IMR-90 (cell line): ENCODE measurements at regions not wholly inside any gene's neighbourhood (a gene's known extent, or its start where the extent isn't known, plus 50 kb on each side); places are given as distances from the start of the nearest gene placed in this dataset.

ENCODE experiments used
- ATAC-seq: fragments of 200-7000 bp; cut with Tn5 transposase; 2 replicates; pipeline ENCODE4 v1.9.1; 2020; ENCODE audit warnings: low read depth, mild to moderate bottlenecking, moderate library complexity
- BruUV-seq: library from RNA; stranded (reverse); fragments of 400-500 nt; replicated peaks from 2 replicates; lab custom pipeline; 2021; lab: Mats Ljungman, UMichigan
- CTCF ChIA-PET: fragments of 300-600 bp; formaldehyde crosslinking; extraction: SDS; loops from one replicate; lab custom pipeline; 2021; ENCODE audit warnings: antibody characterized with exemption; lab: Yijun Ruan, JAX
- POLR2A ChIA-PET: fragments of 300-600 bp; sonication (Branson Sonifier 250); formaldehyde crosslinking; loops from one replicate; lab custom pipeline; 2022; ENCODE audit warnings: antibody characterized with exemption; ENCODE audit not compliant: unreplicated experiment; lab: Charles Lee
- DNase-seq: peaks from one replicate; pipeline ENCODE4 v3.0.0; 2013
- H2AFZ ChIP-seq: replicated peaks from 2 replicates; pipeline ENCODE3; 2013; ENCODE audit warnings: low read length, mild to moderate bottlenecking; ENCODE audit not compliant: poor library complexity
- H2AK5ac ChIP-seq: 2 replicates; pipeline ENCODE4 v1.6.1; 2013; ENCODE audit warnings: low read depth, low read length, inconsistent platforms
- H2AK9ac ChIP-seq: replicated peaks from 2 replicates; pipeline ENCODE3; 2013; ENCODE audit warnings: mild to moderate bottlenecking, low read depth, low read length, moderate library complexity; ENCODE audit not compliant: poor library complexity
- H2BK120ac ChIP-seq: 2 replicates; pipeline ENCODE4 v1.6.1; 2013; ENCODE audit warnings: low read depth, low read length, inconsistent platforms
- H2BK15ac ChIP-seq: 3 replicates; pipeline ENCODE4 v1.6.1; 2013; ENCODE audit warnings: low read depth, low read length, inconsistent platforms
- H2BK20ac ChIP-seq: 2 replicates; pipeline ENCODE4 v1.6.1; 2013; ENCODE audit warnings: low read depth, mild to moderate bottlenecking, inconsistent platforms, low read length, moderate library complexity
- H2BK5ac ChIP-seq: 2 replicates; pipeline ENCODE4 v1.6.1; 2013; ENCODE audit warnings: mild to moderate bottlenecking, low read depth, low read length, inconsistent platforms; ENCODE audit not compliant: poor library complexity, severe bottlenecking
- H3K14ac ChIP-seq: replicated peaks from 2 replicates; pipeline ENCODE4 v1.6.1; 2013; ENCODE audit warnings: low read depth, low read length, inconsistent platforms
- H3K18ac ChIP-seq: 2 replicates; pipeline ENCODE4 v1.6.1; 2013; ENCODE audit warnings: low read depth, low read length, control low read depth
- H3K23ac ChIP-seq: 2 replicates; pipeline ENCODE4 v1.6.1; 2013; ENCODE audit warnings: low read depth, low read length, inconsistent platforms
- H3K27ac ChIP-seq: 2 replicates; pipeline ENCODE4 v1.5.1; 2013; ENCODE audit warnings: mild to moderate bottlenecking, control low read depth, low read length; ENCODE audit not compliant: insufficient read depth
- H3K27me3 ChIP-seq: 2 replicates; pipeline ENCODE4 v1.6.1; 2013; ENCODE audit warnings: low read length; ENCODE audit not compliant: control insufficient read depth, insufficient read depth
- H3K36me3 ChIP-seq: 2 replicates; pipeline ENCODE4 v1.6.1; 2013; ENCODE audit warnings: low read length, mixed read lengths; ENCODE audit not compliant: control insufficient read depth, insufficient read depth
- H3K4ac ChIP-seq: 2 replicates; pipeline ENCODE4 v1.6.1; 2013; ENCODE audit warnings: low read depth, low read length, inconsistent platforms
- H3K4me1 ChIP-seq: 2 replicates; pipeline ENCODE4 v1.6.1; 2013; ENCODE audit warnings: low read length, mixed read lengths; ENCODE audit not compliant: control insufficient read depth, insufficient read depth
- H3K4me2 ChIP-seq: 2 replicates; pipeline ENCODE4 v1.6.1; 2013; ENCODE audit warnings: low read depth, mild to moderate bottlenecking, control low read depth, low read length, moderate library complexity
- H3K4me3 ChIP-seq: 2 replicates; pipeline ENCODE4 v1.5.1; 2013; ENCODE audit warnings: low read depth, mild to moderate bottlenecking, control low read depth, low read length, moderate library complexity; ENCODE audit not compliant: insufficient read depth
- H3K56ac ChIP-seq: 2 replicates; pipeline ENCODE4 v1.6.1; 2013; ENCODE audit warnings: low read length, inconsistent platforms; ENCODE audit not compliant: insufficient read depth; ENCODE audit errors: extremely low read depth
- H3K79me1 ChIP-seq, 2 experiments: 2 replicates each; pipeline ENCODE4 v1.6.1; 2013; ENCODE audit warnings: low read length in 2 of 2, inconsistent platforms in 1 of 2, low read depth in 1 of 2
- H3K9ac ChIP-seq: 2 replicates; pipeline ENCODE4 v1.6.1; 2013; ENCODE audit warnings: low read depth, low read length, control low read depth
- H3K9me1 ChIP-seq: 2 replicates; pipeline ENCODE4 v1.6.1; 2013; ENCODE audit warnings: low read length, inconsistent platforms; ENCODE audit not compliant: insufficient read depth
- H3K9me3 ChIP-seq: 2 replicates; pipeline ENCODE4 v1.6.1; 2013; ENCODE audit warnings: low read length; ENCODE audit not compliant: control insufficient read depth, insufficient read depth
- H4K20me1 ChIP-seq: 2 replicates; pipeline ENCODE4 v1.6.1; 2013; ENCODE audit warnings: low read length, inconsistent platforms; ENCODE audit not compliant: insufficient read depth
- H4K5ac ChIP-seq: 2 replicates; pipeline ENCODE4 v1.6.1; 2013; ENCODE audit warnings: mild to moderate bottlenecking, low read depth, low read length, control low read depth
- H4K8ac ChIP-seq, 2 experiments: 2 replicates each; pipeline ENCODE4 v1.6.1; 2013; ENCODE audit warnings: low read depth in 2 of 2, low read length in 2 of 2, control low read depth in 1 of 2, inconsistent platforms in 1 of 2
- H4K91ac ChIP-seq: 2 replicates; pipeline ENCODE4 v1.6.1; 2013; ENCODE audit warnings: low read depth, low read length, inconsistent platforms; ENCODE audit not compliant: insufficient read depth
- BHLHE40 ChIP-seq: fragments of 150-350 bp; IDR thresholded peaks from 2 replicates; pipeline ENCODE4 v1.6.1; 2016; ENCODE audit warnings: mild to moderate bottlenecking, low read depth, low read length
- CEBPB ChIP-seq: IDR thresholded peaks from 2 replicates; pipeline ENCODE4 v1.6.1; 2012; ENCODE audit warnings: low read depth, low read length, improper control_type of control experiment
- CHD1 ChIP-seq: IDR thresholded peaks from 2 replicates; pipeline ENCODE4 v1.6.1; 2012; ENCODE audit warnings: low read depth, low read length, improper control_type of control experiment
- CTCF ChIP-seq: conservative IDR thresholded peaks from 2 replicates; pipeline ENCODE4 v1.5.1; 2012; ENCODE audit warnings: mild to moderate bottlenecking, low read depth, low read length, improper control_type of control experiment
- ELK1 ChIP-seq: fragments of 150-350 bp; IDR thresholded peaks from 2 replicates; pipeline ENCODE4 v1.6.1; 2016; ENCODE audit warnings: low read depth, mild to moderate bottlenecking, low read length, moderate library complexity, borderline replicate concordance
- FOS ChIP-seq: fragments of 150-350 bp; IDR thresholded peaks from 2 replicates; pipeline ENCODE4 v1.6.1; 2016; ENCODE audit warnings: low read depth, low read length
- MAFK ChIP-seq: IDR thresholded peaks from 2 replicates; pipeline ENCODE4 v1.6.1; 2012; ENCODE audit warnings: low read depth, low read length, improper control_type of control experiment
- MAZ ChIP-seq: IDR thresholded peaks from 2 replicates; pipeline ENCODE4 v1.6.1; 2012; ENCODE audit warnings: low read depth, mild to moderate bottlenecking, low read length, improper control_type of control experiment, moderate library complexity, borderline replicate concordance
- MXI1 ChIP-seq: IDR thresholded peaks from 2 replicates; pipeline ENCODE4 v1.6.1; 2012; ENCODE audit warnings: low read depth, mild to moderate bottlenecking, low read length, moderate library complexity, borderline replicate concordance
- NFE2L2 ChIP-seq: fragments of 150-350 bp; IDR thresholded peaks from 2 replicates; pipeline ENCODE4 v1.6.1; 2016; ENCODE audit warnings: low read depth, mild to moderate bottlenecking, low read length
- POLR2A ChIP-seq: IDR thresholded peaks from 2 replicates; pipeline ENCODE4 v1.6.1; 2012; ENCODE audit warnings: mild to moderate bottlenecking, low read depth, low read length
- RAD21 ChIP-seq: IDR thresholded peaks from 2 replicates; pipeline ENCODE4 v1.6.1; 2012; ENCODE audit warnings: low read length, improper control_type of control experiment
- RCOR1 ChIP-seq: IDR thresholded peaks from 2 replicates; pipeline ENCODE4 v1.6.1; 2012; ENCODE audit warnings: mild to moderate bottlenecking, low read length, improper control_type of control experiment; ENCODE audit not compliant: insufficient replicate concordance
- RFX5 ChIP-seq: IDR thresholded peaks from 2 replicates; pipeline ENCODE4 v1.8.0; 2012; ENCODE audit warnings: low read depth, mild to moderate bottlenecking, low read length, moderate library complexity
- SMC3 ChIP-seq: fragments of 150-350 bp; IDR thresholded peaks from 2 replicates; pipeline ENCODE4 v1.6.1; 2016; ENCODE audit warnings: low read depth, mild to moderate bottlenecking, antibody characterized with exemption, low read length, moderate library complexity
- USF2 ChIP-seq: fragments of 150-350 bp; IDR thresholded peaks from 2 replicates; pipeline ENCODE4 v1.6.1; 2017; ENCODE audit warnings: mild to moderate bottlenecking, antibody characterized with exemption, low read length, low read depth
- WGBS, 2 experiments: methylation state at CpG; one replicate each; pipeline versions ENCODE4 v1.1.5 to v1.1.7; 2013; ENCODE audit warnings: missing lambda C conversion rate in 2 of 2; ENCODE audit not compliant: insufficient read length in 1 of 2; ENCODE audit errors: extremely low coverage in 2 of 2; 5-methylcytosine and 5-hydroxymethylcytosine counted together
- dilution Hi-C: fragments of 300-500 bp; cut with HindIII; formaldehyde crosslinking; loops from one replicate; pipeline ENCODE4 v1.14.3; 2018; ENCODE audit warnings: low sequenced_read_pairs; ENCODE audit not compliant: unreplicated experiment
- in situ Hi-C: fragments of 300-500 bp; cut with MboI; formaldehyde crosslinking; loops from 3 replicates; pipeline ENCODE4 v1.14.3; 2019; ENCODE audit warnings: low sequenced_read_pairs, inconsistent platforms, mixed read lengths
- intact Hi-C: fragments of 100-400 bp; cut with micrococcal nuclease; formaldehyde crosslinking; loops from 2 replicates; pipeline ENCODE4 v1.10.0; 2022

- no peaks in the 10 kb centered on the region for H3K79me1 ChIP-seq
- WGBS, 2 experiments, result no CpG with 5 or more reads among the region's 2 CpGs
- H3K4me2 ChIP-seq, result no peak overlapping the region
- no peak overlapping the region for H3K14ac ChIP-seq
- H2AK9ac ChIP-seq, result no peak overlapping the region
- no peaks in the 10 kb centered on the region for H3K9me1 ChIP-seq
- no peaks in the 10 kb centered on the region for H3K9me3 ChIP-seq
- ATAC-seq (no peak), DNase-seq (no peak)
- no peak overlapping the region for H4K91ac ChIP-seq
- H3K9ac ChIP-seq, result no peak overlapping the region
- no peak overlapping the region for H3K23ac ChIP-seq
- no peaks in the 10 kb centered on the region for H3K27me3 ChIP-seq
- H3K36me3 ChIP-seq, result no peaks in the 10 kb centered on the region
- H3K4ac ChIP-seq, result 0 out of 2 replicates have a peak overlapping the region, but pooled peaks have one; percentile 11
- H2AK5ac ChIP-seq, result no peak overlapping the region
- BruUV-seq, result no TSS peak
- no peak overlapping the region for H2BK5ac ChIP-seq
- in situ Hi-C loops, result no loop called here
- no peak overlapping the region for H3K4me3 ChIP-seq
- no peak overlapping the region for H2BK15ac ChIP-seq
- TF ChIP-seq MAZ, result no peak
- no peak for TF ChIP-seq NFE2L2
- TF ChIP-seq FOS, result no peak
- TF ChIP-seq BHLHE40, result no peak
- TF ChIP-seq SMC3, result no peak
- TF ChIP-seq CHD1, result no peak
- TF ChIP-seq USF2, result no peak
- TF ChIP-seq RAD21, result no peak
- no peak for TF ChIP-seq MAFK
- no peak for TF ChIP-seq CTCF
- TF ChIP-seq CEBPB, result no peak
- TF ChIP-seq RFX5, result no peak
- no peak for TF ChIP-seq RCOR1
- no peak for TF ChIP-seq MXI1
- no peak for TF ChIP-seq ELK1
- no peak for TF ChIP-seq POLR2A
- intact Hi-C loops, result no loop called here
- H3K4me1 ChIP-seq, result no peaks in the 10 kb centered on the region; the same call in 1 of the 2 replicates
- no peak overlapping the region for H3K18ac ChIP-seq
- dilution Hi-C loops, result no loop called here
- H2BK20ac ChIP-seq, result no peak overlapping the region
- POLR2A ChIA-PET, result no interaction called here
- no peak overlapping the region for H3K56ac ChIP-seq
- no peaks in the 10 kb centered on the region for H4K20me1 ChIP-seq
- H3K27ac ChIP-seq, result no peak overlapping the region
- CTCF ChIA-PET, result interaction anchor here (0.5 to 0.6 kb wide), 2 partner anchors 159 to 772 kb away, joined by 3 to 8 read pairs; no protein-coding TSS in a partner anchor
- H2AFZ ChIP-seq, result no peak overlapping the region
- H2BK120ac ChIP-seq, result no peak overlapping the region
- no peak overlapping the region for H4K5ac ChIP-seq
- no peak overlapping the region for H4K8ac ChIP-seq
Observed at GRCh38 chr1:80533775-80534334, 1266.9 kb upstream of the ADGRL2 start.
